NCI-H1417 treated with DMSO at 0.1 percent for 48 hours (cell line): ENCODE measurements at regions not wholly inside any gene's neighbourhood (a gene's known extent, or its start where the extent isn't known, plus 50 kb on each side); places are given as distances from the start of the nearest gene placed in this dataset.

Source experiments
- DNase-seq: peaks from one replicate; lab custom pipeline; 2025; lab: John Stamatoyannopoulos, UW

DNA sequence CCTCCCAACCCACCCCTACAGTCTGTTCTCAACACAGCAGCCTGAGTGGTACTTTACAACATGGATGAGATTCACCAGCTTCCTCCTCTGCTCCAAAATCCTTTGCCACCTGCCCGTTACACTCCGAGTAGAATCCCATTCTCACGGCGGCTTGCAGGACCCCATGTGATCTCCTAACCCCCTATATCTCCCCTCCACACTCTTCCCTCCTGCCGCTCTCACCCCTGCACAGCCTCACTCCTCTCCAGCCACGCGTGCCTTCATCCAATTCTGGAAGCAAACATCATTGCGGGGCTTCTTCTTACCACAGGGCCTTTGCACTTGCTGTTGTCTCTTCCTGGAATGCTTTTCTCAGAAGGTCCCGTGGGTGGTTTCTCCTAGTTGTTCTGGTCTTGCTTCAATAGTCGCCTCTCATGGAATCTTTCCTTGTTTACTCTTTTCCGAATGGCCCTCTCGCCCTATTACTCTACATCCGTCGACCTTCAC is 472.3 kb downstream of the CDH26 start:
- no peak for DNase-seq

DNA sequence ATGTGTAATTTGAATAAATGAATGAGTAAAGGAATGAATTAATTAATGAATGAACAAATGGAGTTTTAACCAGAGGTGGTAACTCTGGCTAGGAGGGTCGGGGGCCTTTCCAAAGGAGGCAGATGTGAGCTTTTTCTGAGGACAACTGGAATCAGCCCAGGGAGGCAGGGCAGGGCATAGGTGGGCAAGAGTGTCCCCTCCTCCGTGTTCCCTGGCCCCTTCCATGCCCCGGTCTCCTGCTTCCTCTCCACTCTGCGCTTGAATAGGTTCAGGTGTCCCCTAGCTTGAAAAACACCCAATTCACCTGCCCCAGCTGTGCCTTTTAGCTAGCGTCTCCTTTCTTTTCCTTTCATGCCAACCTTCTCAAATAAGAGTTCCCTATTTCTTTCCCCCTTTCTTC is 473.1 kb downstream of the CDH26 start:
- no peak for DNase-seq

DNA sequence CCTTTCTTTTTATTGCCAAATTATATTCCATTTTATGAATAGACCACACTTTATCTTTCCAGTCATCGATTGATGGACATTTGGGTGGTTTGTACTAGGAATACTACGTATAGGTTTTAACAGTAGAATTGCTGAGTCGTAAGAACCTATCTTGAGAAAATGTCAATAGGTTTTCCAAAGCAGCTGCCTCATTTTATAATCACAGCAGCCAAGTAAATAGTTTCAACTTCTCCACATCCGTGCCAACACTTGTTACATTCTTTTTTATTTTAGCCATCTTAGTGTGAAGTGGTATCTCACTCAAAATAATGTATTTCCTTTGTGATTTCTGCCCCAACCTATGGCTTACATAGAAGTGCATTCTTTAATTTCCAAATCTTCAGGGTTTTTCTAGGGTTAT is 479.2 kb downstream of the CDH26 start:
- DNase-seq: no peak

DNA sequence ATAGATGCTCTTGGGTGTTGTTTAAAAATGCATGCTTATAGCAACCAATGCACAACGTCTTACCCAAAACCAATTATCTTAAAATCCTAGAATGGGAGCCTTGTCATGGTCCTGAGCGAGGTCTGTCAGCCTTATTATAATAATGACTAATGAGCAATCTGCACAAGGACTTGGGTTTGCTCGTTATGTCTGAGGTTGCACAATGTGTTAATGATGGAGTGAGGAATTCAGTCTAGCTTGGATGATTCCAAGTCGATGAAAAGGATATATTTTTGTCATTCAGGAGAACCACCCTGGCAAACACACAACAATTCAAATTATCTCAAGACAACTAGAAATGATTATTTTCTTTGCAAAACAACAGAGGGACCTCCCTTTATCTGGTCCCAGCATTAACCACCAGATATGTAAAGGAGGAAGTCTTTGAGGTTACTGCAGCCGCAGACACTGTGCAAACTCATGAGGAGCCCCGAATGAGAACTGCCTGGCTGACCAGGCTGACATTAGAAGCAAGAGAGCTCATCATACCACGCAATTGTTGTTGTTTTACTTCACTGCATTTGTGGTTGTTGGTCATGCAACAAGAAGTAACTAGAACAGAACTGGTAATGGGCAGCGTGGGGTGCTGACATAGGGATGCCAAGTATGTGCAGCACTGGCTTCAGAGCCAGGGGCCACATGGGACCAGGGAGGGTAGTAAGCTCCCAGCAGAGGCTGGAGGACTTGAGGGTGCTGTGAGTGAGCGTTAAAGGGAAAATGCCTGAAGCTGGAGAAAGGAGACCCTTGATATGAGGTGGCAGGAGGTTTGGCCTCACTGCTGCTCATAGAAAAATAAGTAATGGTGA is 488.3 kb downstream of the CDH26 start:
- no peak for DNase-seq

DNA sequence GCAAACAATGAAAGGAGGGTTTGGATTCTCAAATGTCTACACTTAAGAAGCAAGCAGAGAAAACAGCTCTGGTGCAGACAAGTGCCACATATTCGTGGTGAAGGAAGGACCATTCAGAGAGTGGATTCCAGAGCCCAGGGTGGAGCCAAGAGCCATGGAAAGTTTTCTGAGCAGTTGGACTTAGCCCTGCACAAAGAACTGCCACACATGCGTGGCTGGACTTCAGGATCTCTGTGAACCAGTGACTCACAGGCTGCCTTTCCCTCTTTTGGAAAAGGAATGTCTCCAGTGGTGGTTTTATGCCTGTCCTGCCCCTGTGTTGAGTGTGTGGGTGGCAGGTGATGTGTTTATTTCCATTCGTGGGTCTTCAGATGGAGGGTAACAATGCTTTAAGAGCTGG is 489.5 kb downstream of the CDH26 start:
- DNase-seq: no peak

DNA sequence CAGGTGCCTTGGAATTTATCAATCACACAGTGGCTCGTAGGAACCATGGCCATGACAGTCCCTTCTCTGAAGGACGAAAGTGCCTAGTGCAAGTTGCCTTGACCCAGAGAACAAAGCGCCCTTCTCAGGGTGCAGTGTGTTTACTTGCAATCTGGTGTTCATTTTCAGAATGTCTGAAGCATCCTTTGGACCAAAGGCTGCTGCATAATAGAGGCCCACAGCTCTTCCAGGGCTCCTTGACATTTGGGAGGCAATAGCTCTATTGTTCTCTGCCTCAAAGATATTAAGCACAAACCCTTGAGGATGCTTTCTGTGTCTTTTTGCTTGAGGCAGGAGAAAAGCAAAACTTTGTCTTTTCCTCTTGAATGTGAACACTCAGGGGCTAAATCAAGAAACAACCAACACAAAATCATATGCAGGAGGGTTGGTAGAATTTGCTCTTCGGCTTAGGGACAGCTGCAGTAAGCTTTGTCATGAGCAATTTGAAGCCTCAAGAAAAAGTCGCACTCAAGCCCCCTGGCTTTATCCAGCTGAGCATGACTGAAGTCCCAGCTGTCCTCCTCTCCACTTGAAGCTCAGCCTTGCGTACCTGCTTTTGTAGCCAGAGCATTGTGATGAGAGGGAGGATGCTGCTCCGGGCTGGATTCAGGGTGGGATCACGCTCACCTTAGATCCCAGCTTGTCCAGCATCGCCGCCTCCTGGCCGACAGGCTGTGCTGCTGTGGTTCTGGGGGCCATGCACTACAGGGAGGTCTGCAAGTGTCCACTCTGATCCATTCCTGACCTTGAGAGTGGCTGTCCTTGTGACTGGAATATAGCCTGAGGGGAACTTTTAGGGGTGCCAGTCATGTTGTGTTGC is 495.4 kb downstream of the CDH26 start:
- DNase-seq: no peak

DNA sequence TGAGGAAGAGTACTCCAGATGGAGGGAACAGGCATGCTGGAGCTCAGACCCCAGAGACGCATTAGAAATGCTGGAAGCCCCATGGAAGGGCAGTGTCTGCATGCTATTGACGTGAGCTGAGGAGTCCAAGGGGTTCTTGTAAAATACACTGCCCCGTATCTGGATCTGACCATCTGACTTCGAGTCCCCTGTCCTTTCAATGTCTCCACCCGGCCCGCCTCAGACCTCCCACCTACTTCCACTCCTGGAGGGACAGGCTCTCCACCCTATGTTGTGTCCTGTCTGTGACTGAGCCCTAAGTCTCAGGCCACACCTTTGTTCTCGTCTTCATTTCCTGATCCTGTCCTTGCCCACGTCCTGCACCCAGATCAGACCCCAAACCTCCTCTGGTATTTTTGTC is 496.3 kb downstream of the CDH26 start:
- no peak for DNase-seq

DNA sequence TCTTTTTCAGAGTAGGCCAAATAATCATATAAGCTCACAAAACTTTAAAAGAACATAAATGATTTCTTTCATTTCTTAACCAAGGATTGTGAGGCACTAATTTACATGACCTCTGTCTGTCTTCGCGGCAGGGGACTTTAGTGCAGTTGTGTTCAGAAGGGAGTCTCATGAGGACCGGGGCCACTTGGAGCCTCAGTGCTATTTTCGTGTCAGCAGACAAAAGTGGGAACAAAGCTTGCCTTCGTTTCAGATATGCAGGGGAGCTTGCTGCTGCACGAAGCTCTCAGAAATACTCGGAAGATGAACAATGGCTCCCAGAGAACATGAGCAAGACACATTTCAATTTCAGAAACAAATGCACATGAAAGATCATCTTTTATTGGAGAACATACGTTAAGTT is 497.0 kb downstream of the CDH26 start:
- no peak for DNase-seq

DNA sequence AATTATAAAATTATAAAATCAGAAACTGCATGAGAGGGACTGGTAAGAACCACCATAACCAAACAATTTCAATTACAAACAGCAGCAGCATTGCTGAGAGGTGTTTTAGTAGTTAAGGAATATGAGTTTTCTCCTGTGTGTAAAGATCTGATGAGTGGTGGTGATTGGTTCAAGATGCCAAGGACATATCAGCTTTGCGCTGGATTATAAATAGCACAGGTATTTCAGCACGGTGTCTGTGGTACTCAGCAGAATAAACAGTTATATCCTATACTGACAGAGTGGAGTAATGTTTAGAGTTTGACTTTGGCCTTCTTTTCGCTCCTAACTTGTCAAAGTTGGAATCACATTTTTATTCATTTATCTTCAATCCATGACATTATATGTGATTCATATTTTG is 501.0 kb downstream of the CDH26 start:
- no peak for DNase-seq

DNA sequence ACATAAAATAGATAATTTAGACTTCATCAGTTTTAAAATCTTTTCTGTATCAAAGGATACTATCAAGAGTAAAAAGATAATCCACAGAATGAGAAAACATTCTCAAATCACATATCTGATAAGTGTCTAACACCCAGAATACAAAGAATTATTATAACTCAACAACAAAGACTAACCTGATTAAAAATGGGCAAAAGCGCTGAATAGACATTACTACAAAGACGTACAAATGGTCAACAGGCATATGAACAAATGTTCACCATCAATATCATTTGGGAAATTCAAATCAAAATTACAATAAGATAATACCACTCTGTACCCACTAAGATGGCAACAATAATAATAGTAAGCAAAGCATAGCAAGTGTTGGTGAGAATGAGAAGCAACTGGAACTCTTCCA is 503.8 kb downstream of the CDH26 start:
- DNase-seq: no peak

DNA sequence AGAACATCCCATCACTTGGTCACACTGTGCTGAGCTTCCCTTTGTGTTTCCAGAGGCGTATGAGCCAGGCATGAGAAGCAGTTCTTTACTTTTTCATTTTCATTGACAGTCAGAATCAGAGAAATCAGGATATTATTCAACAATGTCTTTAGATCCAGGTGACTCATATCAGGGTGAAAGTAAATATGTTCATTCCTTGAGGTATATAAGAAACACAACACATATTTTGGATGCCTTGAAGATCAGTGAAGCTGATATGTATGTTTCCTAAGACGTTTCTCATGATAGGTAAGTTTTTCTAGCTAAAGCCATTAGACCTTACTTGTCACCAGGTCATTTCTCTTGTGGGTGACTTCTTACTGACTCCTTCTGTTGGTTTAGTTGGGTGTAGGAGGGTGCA is 505.6 kb downstream of the CDH26 start:
- DNase-seq: no peak

DNA sequence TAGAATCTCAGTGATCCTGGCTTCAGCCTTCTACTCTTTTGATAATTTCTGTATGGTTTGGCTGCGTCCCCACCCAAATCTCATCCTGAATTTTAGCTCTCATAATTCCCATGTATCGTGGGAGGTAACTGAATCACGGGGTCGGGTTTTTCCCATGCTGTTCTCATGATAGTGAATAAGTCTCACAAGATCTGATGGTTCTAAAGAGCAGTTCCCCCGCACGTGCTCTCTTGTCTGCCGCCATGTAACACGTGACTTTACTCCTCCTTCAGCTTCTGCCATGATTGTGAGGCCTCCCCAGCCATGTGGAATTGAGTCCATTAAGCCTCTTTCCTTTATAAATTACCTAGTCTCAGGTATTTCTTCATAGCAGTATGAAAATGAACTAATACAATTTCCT is 507.2 kb downstream of the CDH26 start:
- no peak for DNase-seq

DNA sequence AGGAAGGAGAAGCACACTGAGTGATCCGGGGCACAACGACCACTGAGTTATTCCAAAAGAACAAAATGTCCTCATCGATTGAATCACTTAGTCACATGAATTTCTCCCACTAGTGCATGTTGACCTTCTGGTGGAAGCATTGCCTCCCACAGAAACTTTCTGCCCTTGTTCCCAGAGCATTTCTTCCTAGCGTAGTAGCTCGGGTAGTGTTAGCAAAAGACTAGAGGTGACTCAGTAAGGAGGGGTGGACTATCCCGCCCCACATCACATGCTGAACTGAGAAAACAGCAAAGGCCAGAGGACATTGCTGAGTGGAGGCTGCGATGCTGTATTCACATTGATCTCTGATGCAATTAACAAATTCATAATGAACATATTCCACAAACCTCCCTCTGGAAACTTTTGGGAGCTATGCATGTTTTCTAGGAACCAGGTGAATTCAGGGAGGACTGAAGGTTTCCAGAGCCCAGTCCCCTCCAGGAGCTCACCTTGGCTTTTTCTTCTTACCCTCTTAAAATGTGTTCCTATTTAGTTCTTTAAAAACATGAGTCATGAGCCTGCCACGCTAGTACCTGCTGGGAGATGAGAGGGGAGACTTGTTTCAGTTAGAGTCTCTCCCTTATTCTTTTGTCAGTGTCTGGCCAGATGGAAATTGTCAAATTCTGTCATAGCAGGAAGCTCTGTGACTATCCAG is 507.9 kb downstream of the CDH26 start:
- DNase-seq: no peak

DNA sequence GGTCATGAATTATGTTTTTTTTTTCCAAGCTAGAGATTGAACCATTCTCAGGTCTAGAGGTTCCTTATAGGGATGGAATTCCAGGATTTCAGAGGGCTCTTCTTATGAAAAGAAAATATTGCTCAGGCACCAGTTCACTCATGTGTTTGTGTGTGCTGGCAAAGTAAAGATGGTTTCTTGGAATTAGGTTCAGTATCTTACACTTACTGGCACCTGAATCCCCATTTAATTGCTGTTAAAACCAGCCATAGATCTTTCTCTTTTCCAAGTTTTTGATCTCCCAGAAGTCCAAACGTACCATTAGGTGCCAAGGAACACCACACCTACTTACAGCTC is 508.4 kb downstream of the CDH26 start:
- no peak for DNase-seq

DNA sequence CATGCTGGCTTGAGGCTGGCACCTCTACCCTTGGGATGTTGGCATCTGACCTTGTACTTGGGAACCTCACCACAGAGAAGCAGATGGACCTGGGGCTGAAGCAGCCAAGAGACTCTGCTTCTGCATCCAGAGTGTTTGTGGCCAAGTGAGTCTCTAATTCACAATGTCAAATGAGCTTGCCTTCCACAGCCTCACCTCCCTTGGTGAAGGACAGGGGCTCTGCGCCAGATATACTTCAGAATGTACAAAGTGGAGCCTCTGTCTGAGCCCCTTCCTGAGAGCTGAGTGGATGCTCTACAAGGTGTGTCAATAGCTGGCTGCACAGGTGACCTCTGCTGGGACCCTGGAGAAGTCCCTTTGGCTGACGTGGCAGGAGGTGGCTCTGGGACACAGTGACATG is 508.9 kb downstream of the CDH26 start:
- DNase-seq: no peak

DNA sequence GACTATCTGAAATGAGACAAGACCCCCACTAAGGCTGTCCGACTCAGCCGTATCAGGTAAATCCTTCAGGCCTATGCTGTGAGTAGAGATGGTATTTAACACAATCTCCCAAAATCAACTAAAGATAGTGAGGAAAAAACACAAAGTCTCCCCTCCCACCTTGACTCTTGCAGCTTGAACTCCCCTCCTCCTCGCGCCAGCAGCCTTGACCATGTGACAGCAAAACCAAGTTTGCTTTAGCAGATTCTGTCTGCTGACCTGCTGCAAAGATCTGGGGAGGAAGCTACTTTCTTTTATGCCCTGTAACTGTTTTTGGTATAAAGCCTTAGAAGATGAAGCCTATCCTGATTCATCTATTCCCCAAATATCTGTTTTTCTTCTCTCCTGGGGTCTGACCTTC is 509.5 kb downstream of the CDH26 start:
- no peak for DNase-seq

DNA sequence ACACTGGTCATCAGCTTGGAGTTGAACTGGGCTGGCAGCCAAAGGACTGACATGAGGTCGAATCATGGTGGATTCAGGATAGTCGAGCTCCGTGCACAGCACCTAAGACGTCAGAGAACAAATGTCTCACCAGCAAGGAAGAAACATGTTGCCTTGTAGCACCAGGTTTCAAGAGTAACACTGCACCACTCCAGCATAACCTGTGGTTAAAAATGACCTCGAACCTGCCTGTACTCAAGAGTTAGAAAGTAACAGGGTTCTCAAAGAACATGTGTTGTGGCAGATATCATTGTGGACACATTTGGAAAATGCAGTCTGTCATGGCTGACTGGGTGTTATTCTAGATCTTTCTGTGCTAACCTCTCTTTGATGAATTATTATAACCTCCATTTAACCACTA is 511.6 kb downstream of the CDH26 start:
- DNase-seq: no peak

DNA sequence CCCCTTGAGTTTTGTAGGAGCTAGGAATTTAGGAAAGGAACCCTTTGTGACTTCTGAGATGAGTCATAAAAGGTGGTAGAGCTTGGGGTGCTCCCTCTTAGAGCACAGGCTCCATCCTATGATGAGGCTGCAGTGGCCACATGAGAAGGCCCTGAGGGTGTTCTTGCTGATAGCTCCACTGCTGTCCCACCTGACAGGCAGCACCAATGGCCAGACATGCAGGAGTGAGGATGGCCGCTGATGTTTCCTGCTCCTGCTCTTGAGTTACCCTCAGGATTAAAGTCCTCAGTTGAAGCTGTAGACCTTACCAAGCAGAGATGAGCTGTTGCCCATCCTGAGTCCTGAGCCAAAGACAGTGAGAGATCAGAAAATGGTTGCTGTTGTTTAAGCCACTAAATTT is 512.1 kb downstream of the CDH26 start:
- DNase-seq: no peak

DNA sequence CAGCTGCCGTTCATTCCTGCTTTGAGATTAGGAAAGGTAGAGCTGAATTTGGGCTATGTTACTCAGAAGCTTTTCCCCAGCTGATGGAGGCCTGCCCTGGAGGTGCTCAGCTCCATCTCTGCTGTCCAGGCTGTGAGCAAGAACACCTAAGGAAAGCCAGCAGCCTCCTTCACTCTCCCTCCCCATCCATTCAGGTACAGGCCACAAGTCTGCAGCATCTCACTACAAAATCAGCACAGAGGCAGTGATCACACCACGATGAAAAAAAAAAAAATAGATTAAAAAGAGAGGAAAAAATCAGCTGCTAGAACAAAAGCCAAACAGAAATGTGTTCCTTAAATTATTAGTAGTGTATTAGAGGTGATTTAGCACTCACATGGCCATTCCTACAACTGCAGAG is 515.0 kb downstream of the CDH26 start:
- no peak for DNase-seq

DNA sequence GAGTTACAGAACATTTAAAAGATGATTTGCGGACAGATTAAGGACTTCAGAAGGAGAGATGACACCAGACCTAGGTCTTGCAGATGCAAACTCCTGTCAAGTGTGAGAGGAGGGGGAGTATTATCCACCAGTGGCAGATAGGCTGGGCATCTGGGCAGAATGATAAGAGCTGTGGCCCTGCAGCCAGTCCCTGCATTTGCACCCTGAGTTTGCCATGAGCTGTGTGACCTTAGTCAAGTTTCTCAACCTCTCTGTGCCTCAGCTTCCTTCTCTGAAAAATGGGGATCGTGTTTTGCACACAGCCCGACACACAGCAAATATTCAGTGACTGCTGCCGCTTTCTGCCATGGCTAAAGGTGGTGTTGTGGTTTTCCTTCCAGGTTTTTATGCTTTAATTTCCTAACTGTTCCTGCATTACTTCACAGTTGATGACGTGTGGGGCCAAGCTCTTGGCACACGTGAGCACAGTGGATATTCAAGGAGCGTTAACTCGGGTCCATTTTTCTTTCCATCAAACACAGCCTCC is 516.2 kb downstream of the CDH26 start:
- DNase-seq: no peak

DNA sequence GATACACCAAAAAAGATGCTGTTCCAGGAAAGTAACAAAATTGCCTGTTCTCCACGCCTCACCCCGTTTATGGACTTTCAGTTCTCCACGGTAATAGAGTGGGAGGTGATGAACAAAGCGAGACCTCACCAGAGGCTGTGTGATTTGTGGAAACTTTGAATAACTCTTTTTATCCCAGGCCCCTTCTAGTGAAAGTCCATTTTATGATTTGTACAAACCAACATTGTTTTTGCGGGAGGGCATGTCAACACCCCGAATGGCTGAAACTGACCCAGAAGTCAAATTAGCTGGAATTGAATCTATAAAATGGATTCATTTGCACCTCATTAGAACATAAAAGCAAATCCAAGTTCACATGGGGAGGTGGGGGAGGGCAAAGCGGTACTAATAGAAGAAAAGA is 517.8 kb downstream of the CDH26 start:
- no peak for DNase-seq

DNA sequence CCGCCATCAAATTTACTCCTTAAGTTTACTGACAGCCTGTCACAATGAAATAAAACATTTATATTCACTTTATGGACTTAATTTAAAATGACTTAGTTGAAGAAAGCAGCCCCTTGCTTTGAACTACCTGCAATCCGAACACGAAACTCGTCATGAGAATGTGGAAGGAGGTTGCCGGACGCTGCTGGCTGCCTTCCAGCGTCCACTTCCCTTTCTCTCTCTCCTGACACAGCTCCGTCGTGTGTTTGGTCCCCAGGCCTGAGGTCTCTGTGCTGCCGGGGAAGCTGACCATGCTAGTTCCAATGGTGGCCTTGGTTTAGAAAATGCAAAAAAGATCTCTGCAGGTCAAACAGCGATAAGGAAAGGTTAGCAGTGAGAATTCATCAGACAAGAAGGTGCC is 519.7 kb downstream of the CDH26 start:
- no peak for DNase-seq

DNA sequence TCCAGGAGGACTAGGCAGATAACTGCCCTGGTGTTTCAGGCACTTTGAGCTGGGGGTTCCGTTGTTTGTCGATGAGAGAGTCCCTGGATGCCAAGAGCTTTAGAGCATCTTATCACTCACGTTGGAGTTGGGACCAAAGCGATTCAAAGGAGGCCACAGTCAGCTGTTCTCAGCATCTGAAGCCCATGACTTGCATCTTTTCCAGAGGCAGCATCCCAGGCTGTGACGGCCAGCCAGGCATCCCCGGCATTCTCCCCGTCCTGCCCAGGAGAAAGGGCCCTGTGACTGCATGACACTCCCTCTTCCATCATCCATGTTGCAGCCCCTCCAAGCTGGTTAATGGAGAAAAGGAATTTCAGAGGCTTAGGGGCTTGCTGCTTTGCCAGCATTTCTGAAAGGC is 520.3 kb downstream of the CDH26 start:
- DNase-seq: no peak
